ENCODE measurements at regions not wholly inside any gene's neighbourhood (a gene's known extent, or its start where the extent isn't known, plus 50 kb on each side); places are given as distances from the start of the nearest gene placed in this dataset.

- TF ChIP-seq, protein P1, sequence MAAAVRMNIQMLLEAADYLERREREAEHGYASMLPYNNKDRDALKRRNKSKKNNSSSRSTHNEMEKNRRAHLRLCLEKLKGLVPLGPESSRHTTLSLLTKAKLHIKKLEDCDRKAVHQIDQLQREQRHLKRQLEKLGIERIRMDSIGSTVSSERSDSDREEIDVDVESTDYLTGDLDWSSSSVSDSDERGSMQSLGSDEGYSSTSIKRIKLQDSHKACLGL (CRISPR knock-in tag; IDR thresholded peaks at IDR 0.05): no peak
- TF ChIP-seq POLR2A (IDR thresholded peaks at IDR 0.05; ENCODE audit: insufficient read depth in 1 of 2, low read depth in 2 of 2, low read length in 2 of 2): no peak
- no peak for TF ChIP-seq HMG20B (CRISPR knock-in tag; conservative IDR thresholded peaks at IDR 0.05)
- TF ChIP-seq ZNF720 (CRISPR knock-in tag; IDR thresholded peaks at IDR 0.05): no peak
Observed at GRCh38 chr1:14111121-14111520, 411.1 kb downstream of the PRDM2 start (continued).

- in situ Hi-C loops (cut with HindIII; ENCODE audit: extremely low pct_ligation_motif_present, low pct_unique_long_range_greater_than_20kb): no loop called here
Observed at GRCh38 chr1:14112613-14113012, 412.6 kb downstream of the PRDM2 start.

More at GRCh38 chr1:14112613-14113012, 412.6 kb downstream of the PRDM2 start:
- no peak overlapping the region for H3K9ac ChIP-seq (ENCODE audit: insufficient read depth, low read depth, low read length)
- ATAC-seq: no peak
- H3K27me3 ChIP-seq (ENCODE audit: control insufficient read depth in 1 of 2, insufficient read depth in 2 of 2, low read length in 2 of 2): no peaks in the 10 kb centered on the region
- no peak overlapping the region for H3K4me3 ChIP-seq (replicated peaks in 1 of 3; ENCODE audit: insufficient read depth in 1 of 3, low read depth in 2 of 3, low read length in 3 of 3)
- H3K4me1 ChIP-seq (ENCODE audit: insufficient read depth, low read length): no peaks in the 10 kb centered on the region
- no peaks in the 10 kb centered on the region for H3K36me3 ChIP-seq (replicated peaks in 1 of 2; ENCODE audit: control insufficient read depth in 1 of 2, insufficient read depth in 2 of 2, low read length in 2 of 2)
- no peak overlapping the region for H3K27ac ChIP-seq (ENCODE audit: extremely low read length, insufficient read depth, low read length)
- WGBS (ENCODE audit: low lambda C conversion rate): 44% methylated on average over 1 of the region's 1 CpG
- H4K20me1 ChIP-seq (ENCODE audit: insufficient read depth, low read length): no peaks in the 10 kb centered on the region
- no peaks in the 10 kb centered on the region for H3K79me2 ChIP-seq (ENCODE audit: insufficient read depth, low read length)
- ChIA-PET CTCF (ENCODE audit: low intra/inter-chr PET ratio, low total read pairs) (no interaction called here), POLR2A (no interaction called here)
- FAIRE-seq: no peak
- intact Hi-C loops (cut with micrococcal nuclease; ENCODE audit: unreplicated experiment): no loop called here
- no peaks in the 10 kb centered on the region for H3K9me3 ChIP-seq (ENCODE audit: low read length)
- no peak overlapping the region for H3K4me2 ChIP-seq (ENCODE audit: low read depth, low read length)
- TF ChIP-seq, protein P2, sequence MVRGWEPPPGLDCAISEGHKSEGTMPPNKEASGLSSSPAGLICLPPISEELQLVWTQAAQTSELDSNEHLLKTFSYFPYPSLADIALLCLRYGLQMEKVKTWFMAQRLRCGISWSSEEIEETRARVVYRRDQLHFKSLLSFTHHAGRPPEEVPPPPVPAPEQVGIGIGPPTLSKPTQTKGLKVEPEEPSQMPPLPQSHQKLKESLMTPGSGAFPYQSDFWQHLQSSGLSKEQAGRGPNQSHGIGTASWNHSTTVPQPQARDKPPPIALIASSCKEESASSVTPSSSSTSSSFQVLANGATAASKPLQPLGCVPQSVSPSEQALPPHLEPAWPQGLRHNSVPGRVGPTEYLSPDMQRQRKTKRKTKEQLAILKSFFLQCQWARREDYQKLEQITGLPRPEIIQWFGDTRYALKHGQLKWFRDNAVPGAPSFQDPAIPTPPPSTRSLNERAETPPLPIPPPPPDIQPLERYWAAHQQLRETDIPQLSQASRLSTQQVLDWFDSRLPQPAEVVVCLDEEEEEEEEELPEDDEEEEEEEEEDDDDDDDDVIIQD (CRISPR knock-in tag; IDR thresholded peaks at IDR 0.05; ENCODE audit: low read depth): no peak
- TF ChIP-seq ZNF660 (CRISPR knock-in tag; IDR thresholded peaks at IDR 0.05; ENCODE audit: borderline replicate concordance, low read depth) (no peak), MED13 (CRISPR knock-in tag; IDR thresholded peaks at IDR 0.05) (no peak), NR2C2 (CRISPR knock-in tag; IDR thresholded peaks at IDR 0.05; ENCODE audit: borderline replicate concordance) (no peak), XBP1 (CRISPR knock-in tag; IDR thresholded peaks at IDR 0.05) (no peak), SMAD1 (CRISPR knock-in tag; IDR thresholded peaks at IDR 0.05; ENCODE audit: borderline replicate concordance, low read depth) (no peak), SNRNP70 (IDR thresholded peaks at IDR 0.05; ENCODE audit: low read depth, low read length) (no peak), EP300 (IDR thresholded peaks at IDR 0.05; ENCODE audit: low read depth in 2 of 2, low read length in 2 of 2) (no peak), EP300 (CRISPR knock-in tag; IDR thresholded peaks at IDR 0.05; ENCODE audit: borderline replicate concordance) (no peak), ZBTB37 (CRISPR knock-in tag; IDR thresholded peaks at IDR 0.05) (no peak), ZNF264 (CRISPR knock-in tag; IDR thresholded peaks at IDR 0.05) (no peak)
- TF ChIP-seq, protein P3, sequence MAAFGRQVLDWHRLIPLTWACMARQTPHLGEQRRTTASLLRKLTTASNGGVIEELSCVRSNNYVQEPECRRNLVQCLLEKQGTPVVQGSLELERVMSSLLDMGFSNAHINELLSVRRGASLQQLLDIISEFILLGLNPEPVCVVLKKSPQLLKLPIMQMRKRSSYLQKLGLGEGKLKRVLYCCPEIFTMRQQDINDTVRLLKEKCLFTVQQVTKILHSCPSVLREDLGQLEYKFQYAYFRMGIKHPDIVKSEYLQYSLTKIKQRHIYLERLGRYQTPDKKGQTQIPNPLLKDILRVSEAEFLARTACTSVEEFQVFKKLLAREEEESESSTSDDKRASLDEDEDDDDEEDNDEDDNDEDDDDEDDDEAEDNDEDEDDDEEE (CRISPR knock-in tag; IDR thresholded peaks at IDR 0.05): no peak
- H2AFZ ChIP-seq (ENCODE audit: low read length): no peak overlapping the region
- no peak for DNase-seq (ENCODE audit: low spot score)
- no TSS peak for BruUV-seq (replicated peaks)
